AG20443 (cell line): ENCODE measurements at regions not wholly inside any gene's neighbourhood (a gene's known extent, or its start where the extent isn't known, plus 50 kb on each side); places are given as distances from the start of the nearest gene placed in this dataset.

ENCODE experiments used
- DNase-seq: peaks from one replicate; pipeline ENCODE4 v3.0.0; 2012; ENCODE audit warnings: low spot score, mixed read lengths

- no peak for DNase-seq
These were observed 196.6 kb downstream of the HS3ST3A1 start for GRCh38 chr17:13405080-13405479.

GRCh38 chr17:13403982-13404946, 197.5 kb downstream of the HS3ST3A1 start:
- no peak for DNase-seq

- no peak for DNase-seq
These were observed 201.2 kb downstream of the HS3ST3A1 start for GRCh38 chr17:13400491-13400890.

GRCh38 chr17:13398853-13399252, 202.9 kb downstream of the HS3ST3A1 start:
- no peak for DNase-seq

- no peak for DNase-seq
These were observed 203.6 kb downstream of the HS3ST3A1 start for GRCh38 chr17:13398091-13398490.

GRCh38 chr17:13395862-13396261, 205.9 kb downstream of the HS3ST3A1 start:
- peak; percentile 44 for DNase-seq

- no peak for DNase-seq
These were observed 206.4 kb downstream of the HS3ST3A1 start for GRCh38 chr17:13395346-13395745.

- DNase-seq, result peak; percentile 85
These were observed 207.7 kb downstream of the HS3ST3A1 start for GRCh38 chr17:13393841-13394710.

- DNase-seq, result no peak
These were observed 213.8 kb downstream of the HS3ST3A1 start for GRCh38 chr17:13387952-13388351.

GRCh38 chr17:13387236-13387635, 214.5 kb downstream of the HS3ST3A1 start:
- DNase-seq, result no peak

- peak; percentile 19 for DNase-seq
These were observed 216.2 kb downstream of the HS3ST3A1 start for GRCh38 chr17:13385481-13385911.

- DNase-seq, result no peak
These were observed 217.1 kb downstream of the HS3ST3A1 start for GRCh38 chr17:13384626-13385025.

- no peak for DNase-seq
These were observed 223.4 kb downstream of the HS3ST3A1 start for GRCh38 chr17:13378361-13378760.

- DNase-seq, result no peak
These were observed 227.3 kb downstream of the HS3ST3A1 start for GRCh38 chr17:13374203-13375143.

GRCh38 chr17:13372432-13372831, 229.3 kb downstream of the HS3ST3A1 start:
- no peak for DNase-seq

- no peak for DNase-seq
These were observed 234.6 kb downstream of the HS3ST3A1 start for GRCh38 chr17:13367154-13367553.

GRCh38 chr17:13365331-13365730, 236.4 kb downstream of the HS3ST3A1 start:
- DNase-seq, result peak; percentile 63

GRCh38 chr17:13363771-13364170, 238.0 kb downstream of the HS3ST3A1 start:
- DNase-seq, result no peak

GRCh38 chr17:13362341-13363122, 239.2 kb downstream of the HS3ST3A1 start:
- peak; percentile 33 for DNase-seq

GRCh38 chr17:13359774-13360173, 242.0 kb downstream of the HS3ST3A1 start:
- DNase-seq, result no peak

GRCh38 chr17:13355054-13355453, 246.7 kb downstream of the HS3ST3A1 start:
- no peak for DNase-seq
